Activated naive CD8-positive, alpha-beta T cell treated with anti-CD3 and anti-CD28 coated beads for 36 hours (primary cell): ENCODE measurements at regions not wholly inside any gene's neighbourhood (a gene's known extent, or its start where the extent isn't known, plus 50 kb on each side); places are given as distances from the start of the nearest gene placed in this dataset.

Experiments used
- DNase-seq: peaks from one replicate; pipeline ENCODE4 v3.0.0; 2021
- H3K27ac Mint-ChIP-seq: one replicate; pipeline ENCODE4 v1.8.0; 2022; ENCODE audit warnings: mild to moderate bottlenecking, moderate library complexity, mixed read lengths
- H3K27me3 Mint-ChIP-seq: one replicate; pipeline ENCODE4 v1.8.0; 2022; ENCODE audit warnings: mild to moderate bottlenecking, mixed read lengths
- H3K36me3 Mint-ChIP-seq: one replicate; pipeline ENCODE4 v1.8.0; 2021; ENCODE audit warnings: mild to moderate bottlenecking, mixed read lengths
- H3K4me1 Mint-ChIP-seq: one replicate; pipeline ENCODE4 v1.8.0; 2021; ENCODE audit warnings: mixed read lengths
- H3K4me3 Mint-ChIP-seq: one replicate; pipeline ENCODE4 v1.8.0; 2022; ENCODE audit warnings: mild to moderate bottlenecking, moderate library complexity, mixed read lengths
- H3K9me3 Mint-ChIP-seq: one replicate; pipeline ENCODE4 v1.8.0; 2022; ENCODE audit warnings: mixed read lengths

DNA sequence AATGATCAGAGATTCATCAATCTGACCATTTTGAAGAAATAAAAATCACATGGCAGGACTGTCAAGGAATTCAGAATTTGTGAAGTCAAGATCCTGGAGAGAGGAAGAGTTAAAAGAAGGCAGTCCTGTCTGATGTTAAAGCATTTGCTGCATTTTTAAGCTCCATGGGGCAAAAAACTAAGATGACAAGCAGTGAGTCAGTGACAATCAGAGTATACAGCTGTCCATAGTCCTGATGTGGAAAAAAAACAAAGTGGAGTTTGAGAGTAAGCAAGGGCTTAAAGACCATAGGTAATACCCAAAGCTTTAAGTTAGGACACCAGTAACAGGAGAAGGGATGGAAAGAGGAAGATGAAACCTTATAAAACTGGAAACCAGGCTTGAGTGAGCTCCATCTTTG, 412.7 kb upstream of the ANKRD30A start:
- no peak for DNase-seq
- Mint-ChIP-seq H3K36me3 (no peaks in the 10 kb centered on the region), H3K27ac (no peak overlapping the region), H3K27me3 (no peaks in the 10 kb centered on the region), H3K9me3 (no peaks in the 10 kb centered on the region), H3K4me3 (no peak overlapping the region), H3K4me1 (no peaks in the 10 kb centered on the region)

GRCh38 chr10:36711361-36711760, 414.0 kb upstream of the ANKRD30A start:
- no peaks in the 10 kb centered on the region for H3K9me3 Mint-ChIP-seq
- H3K27ac Mint-ChIP-seq = no peak overlapping the region

DNA sequence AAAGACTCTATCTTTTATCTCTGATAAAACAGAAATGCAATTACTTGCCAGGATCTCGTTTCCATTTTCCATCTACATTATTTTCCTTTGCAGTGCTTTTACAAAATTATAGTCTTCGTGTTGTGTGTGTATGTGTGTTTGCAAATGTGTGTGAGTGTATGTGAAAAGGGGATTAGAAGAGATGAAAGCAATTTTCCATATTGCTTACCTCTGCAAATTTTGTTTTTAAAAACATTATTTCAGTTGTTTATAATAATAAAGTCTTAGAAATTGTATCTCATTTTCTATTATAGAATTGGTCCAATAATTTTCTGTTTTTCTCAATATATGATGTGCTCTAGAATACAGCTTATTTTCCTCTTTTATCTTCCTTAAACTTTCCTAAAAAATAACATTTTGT, 421.3 kb upstream of the ANKRD30A start:
- Mint-ChIP-seq H3K4me3 (no peak overlapping the region), H3K27me3 (no peaks in the 10 kb centered on the region), H3K9me3 (peaks cover 1% of the 10 kb centered on the region), H3K27ac (no peak overlapping the region), H3K4me1 (no peaks in the 10 kb centered on the region), H3K36me3 (no peaks in the 10 kb centered on the region)
- DNase-seq = no peak

More at GRCh38 chr10:36711361-36711760, 414.0 kb upstream of the ANKRD30A start:
- Mint-ChIP-seq H3K4me1 (no peaks in the 10 kb centered on the region), H3K27me3 (no peaks in the 10 kb centered on the region), H3K4me3 (no peak overlapping the region), H3K36me3 (no peaks in the 10 kb centered on the region)
- DNase-seq = no peak

GRCh38 chr10:36703179-36703578, 422.2 kb upstream of the ANKRD30A start:
- Mint-ChIP-seq H3K27ac (no peak overlapping the region), H3K36me3 (no peaks in the 10 kb centered on the region), H3K4me3 (no peak overlapping the region), H3K27me3 (no peaks in the 10 kb centered on the region), H3K4me1 (no peaks in the 10 kb centered on the region), H3K9me3 (peaks cover 1% of the 10 kb centered on the region)
- DNase-seq = no peak

DNA sequence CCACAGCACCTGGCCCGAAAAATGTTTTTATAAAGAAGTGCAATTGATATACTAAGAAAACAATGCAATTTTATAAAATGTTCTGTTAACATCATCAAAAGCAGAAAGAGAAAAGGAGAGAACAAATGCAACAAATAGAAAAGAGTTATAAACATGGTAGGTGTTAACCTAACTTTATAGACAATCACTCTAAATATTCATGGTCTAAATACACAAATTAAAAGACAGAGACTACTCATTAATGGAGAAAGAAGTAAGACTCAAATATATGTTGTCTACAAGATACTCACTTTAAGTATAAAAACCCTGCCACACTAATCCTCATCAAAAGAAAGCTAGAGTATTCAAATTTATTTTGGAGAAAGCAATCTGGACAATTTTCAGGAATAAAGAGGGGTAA, 425.3 kb upstream of the ANKRD30A start:
- Mint-ChIP-seq H3K4me1 (no peaks in the 10 kb centered on the region), H3K9me3 (no peaks in the 10 kb centered on the region), H3K27me3 (no peaks in the 10 kb centered on the region)

DNA sequence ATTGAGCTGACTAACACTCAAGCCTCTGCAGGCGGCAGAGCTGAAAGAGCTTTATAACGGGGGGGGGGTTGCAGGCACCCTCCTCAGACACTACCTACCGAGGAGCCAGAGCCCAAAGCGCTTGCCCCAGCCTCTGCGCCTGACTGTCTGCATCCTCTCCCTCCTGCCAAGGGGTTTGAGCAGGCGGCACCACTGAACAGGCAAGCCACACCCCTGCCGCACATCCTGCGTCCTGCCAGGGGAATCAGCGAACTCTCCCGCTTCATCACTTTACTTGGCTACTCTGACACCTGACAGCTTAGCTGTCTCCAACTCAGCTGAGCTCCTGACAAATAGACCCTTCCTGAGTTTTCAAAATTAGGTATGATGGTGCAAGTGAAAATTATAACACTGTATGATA, 432.6 kb upstream of the ANKRD30A start:
- Mint-ChIP-seq H3K27me3 (no peaks in the 10 kb centered on the region), H3K36me3 (no peaks in the 10 kb centered on the region), H3K27ac (no peak overlapping the region), H3K9me3 (peaks cover 2% of the 10 kb centered on the region), H3K4me1 (no peaks in the 10 kb centered on the region), H3K4me3 (no peak overlapping the region)
- no peak for DNase-seq

More for the DNA sequence above, 425.3 kb upstream of the ANKRD30A start:
- no peak for DNase-seq
- H3K27ac Mint-ChIP-seq = no peak overlapping the region
- no peaks in the 10 kb centered on the region for H3K36me3 Mint-ChIP-seq
- H3K4me3 Mint-ChIP-seq = no peak overlapping the region

DNA sequence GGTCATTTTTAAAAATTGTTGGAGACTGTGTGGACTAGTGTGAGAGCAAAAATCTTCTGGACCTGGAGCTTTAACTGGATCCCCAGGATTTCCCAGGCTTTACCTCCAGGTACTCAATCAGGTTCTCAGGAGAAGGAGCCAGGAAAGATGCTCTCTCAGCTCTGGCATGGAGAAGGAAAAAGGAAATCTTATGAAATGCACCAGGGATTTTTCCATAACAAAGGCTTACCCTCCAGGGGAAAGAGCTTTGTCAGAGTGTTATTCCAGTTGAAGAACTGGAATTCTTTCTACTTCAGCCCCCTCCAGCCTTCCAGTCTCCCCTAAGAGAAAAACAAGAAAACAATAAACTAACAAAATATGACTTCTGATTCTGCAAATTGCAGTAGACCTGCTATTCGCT, 436.7 kb upstream of the ANKRD30A start:
- Mint-ChIP-seq H3K4me3 (no peak overlapping the region), H3K27ac (no peak overlapping the region), H3K27me3 (no peaks in the 10 kb centered on the region), H3K36me3 (no peaks in the 10 kb centered on the region), H3K4me1 (no peaks in the 10 kb centered on the region), H3K9me3 (peaks cover 4% of the 10 kb centered on the region)
- no peak for DNase-seq

DNA sequence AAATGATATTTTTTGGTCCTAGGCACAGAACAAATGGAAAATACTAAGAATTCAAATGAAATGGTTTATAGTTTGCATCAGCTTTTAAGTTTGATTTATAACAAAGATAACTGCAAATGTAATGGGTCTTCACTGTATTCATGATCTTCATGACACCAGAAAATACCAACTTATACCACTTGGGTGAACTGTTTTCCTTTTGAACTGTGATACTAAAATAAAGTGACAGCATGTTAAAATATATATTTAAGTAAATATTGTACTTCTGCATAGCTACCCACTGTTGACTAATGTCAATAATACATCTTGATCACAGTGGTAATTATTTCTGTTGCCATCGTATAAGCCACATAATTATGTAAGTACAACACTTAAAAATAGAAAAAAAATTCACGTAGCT, 442.0 kb upstream of the ANKRD30A start:
- no peaks in the 10 kb centered on the region for H3K4me1 Mint-ChIP-seq
- no peak overlapping the region for H3K27ac Mint-ChIP-seq
- no peak overlapping the region for H3K4me3 Mint-ChIP-seq
- H3K36me3 Mint-ChIP-seq = no peaks in the 10 kb centered on the region
- DNase-seq = no peak
- peaks cover 2% of the 10 kb centered on the region for H3K9me3 Mint-ChIP-seq
- no peaks in the 10 kb centered on the region for H3K27me3 Mint-ChIP-seq

GRCh38 chr10:36681751-36682632, 443.4 kb upstream of the ANKRD30A start:
- H3K27me3 Mint-ChIP-seq = no peaks in the 10 kb centered on the region
- H3K36me3 Mint-ChIP-seq = no peaks in the 10 kb centered on the region
- no peak for DNase-seq
- H3K4me1 Mint-ChIP-seq = no peaks in the 10 kb centered on the region
- no peak overlapping the region for H3K4me3 Mint-ChIP-seq
- H3K9me3 Mint-ChIP-seq = peaks cover 1% of the 10 kb centered on the region
- no peak overlapping the region for H3K27ac Mint-ChIP-seq

- H3K9me3 Mint-ChIP-seq = no peaks in the 10 kb centered on the region
- H3K4me1 Mint-ChIP-seq = no peaks in the 10 kb centered on the region
- H3K36me3 Mint-ChIP-seq = no peaks in the 10 kb centered on the region
- H3K27me3 Mint-ChIP-seq = no peaks in the 10 kb centered on the region
- DNase-seq = no peak
- H3K4me3 Mint-ChIP-seq = no peak overlapping the region
- H3K27ac Mint-ChIP-seq = no peak overlapping the region
Measured at GRCh38 chr10:36679554-36679953, 445.8 kb upstream of the ANKRD30A start.

DNA sequence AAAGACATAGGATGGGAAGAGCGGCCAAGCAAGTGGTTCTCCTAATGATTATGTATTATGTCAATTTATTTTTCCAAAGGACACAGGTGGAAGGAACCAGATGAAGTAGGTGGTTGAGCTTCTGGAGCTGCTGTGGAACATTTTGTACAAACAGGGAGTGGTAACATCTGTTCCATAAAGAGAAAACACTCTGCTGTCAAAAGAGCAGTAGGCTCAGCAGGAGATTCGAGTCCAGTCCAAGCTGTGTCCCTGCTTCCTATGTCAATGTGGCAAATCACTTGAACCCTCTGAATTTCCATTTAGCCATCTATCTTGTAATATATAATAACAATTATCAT, 448.0 kb upstream of the ANKRD30A start:
- Mint-ChIP-seq H3K27ac (no peak overlapping the region), H3K9me3 (no peaks in the 10 kb centered on the region), H3K4me3 (no peak overlapping the region), H3K27me3 (no peaks in the 10 kb centered on the region), H3K4me1 (no peaks in the 10 kb centered on the region), H3K36me3 (no peaks in the 10 kb centered on the region)
- no peak for DNase-seq

DNA sequence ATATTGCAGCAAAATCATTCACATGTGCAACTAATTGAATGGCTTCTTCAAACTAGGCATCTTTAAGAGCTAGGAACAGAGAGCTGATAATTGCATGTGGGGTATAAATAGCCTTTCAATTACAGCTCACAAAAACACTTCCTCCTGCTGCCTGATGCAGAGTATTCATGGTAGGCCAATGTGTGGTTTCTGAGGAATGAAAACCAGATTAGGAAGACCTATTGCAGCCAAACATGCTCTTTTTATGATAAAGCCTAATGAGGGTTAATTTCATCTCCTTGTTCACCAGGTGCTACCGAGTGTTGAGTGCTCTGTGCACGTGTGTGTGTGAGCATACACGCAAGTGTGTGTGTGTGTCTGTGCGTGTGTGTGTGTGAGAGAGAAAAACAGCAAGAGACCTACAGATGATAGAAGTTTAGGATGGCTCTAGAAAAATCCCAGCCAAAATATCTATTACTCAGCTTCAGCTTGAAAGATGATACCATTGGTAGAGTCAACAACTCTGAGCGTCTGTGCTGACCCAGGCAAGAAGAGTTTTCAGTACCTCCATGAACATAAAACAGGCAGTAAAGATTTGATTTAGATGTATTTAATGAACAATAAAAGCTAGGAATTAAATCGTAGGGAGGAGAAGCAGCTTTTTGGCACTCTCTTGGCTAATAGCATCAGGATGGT, 448.5 kb upstream of the ANKRD30A start:
- Mint-ChIP-seq H3K36me3 (no peaks in the 10 kb centered on the region), H3K4me3 (no peak overlapping the region), H3K4me1 (no peaks in the 10 kb centered on the region), H3K9me3 (no peaks in the 10 kb centered on the region), H3K27me3 (no peaks in the 10 kb centered on the region), H3K27ac (no peak overlapping the region)
- DNase-seq = no peak

- no peaks in the 10 kb centered on the region for H3K9me3 Mint-ChIP-seq
- H3K27ac Mint-ChIP-seq = no peak overlapping the region
- H3K27me3 Mint-ChIP-seq = no peaks in the 10 kb centered on the region
- no peak for DNase-seq
- H3K4me3 Mint-ChIP-seq = no peak overlapping the region
- H3K4me1 Mint-ChIP-seq = no peaks in the 10 kb centered on the region
- no peaks in the 10 kb centered on the region for H3K36me3 Mint-ChIP-seq
Measured at GRCh38 chr10:36676321-36676720, 449.1 kb upstream of the ANKRD30A start.

- Mint-ChIP-seq H3K27me3 (no peaks in the 10 kb centered on the region), H3K4me1 (no peaks in the 10 kb centered on the region), H3K27ac (no peak overlapping the region), H3K4me3 (no peak overlapping the region), H3K36me3 (no peaks in the 10 kb centered on the region), H3K9me3 (no peaks in the 10 kb centered on the region)
- DNase-seq = no peak
Measured at GRCh38 chr10:36675458-36675880, 449.9 kb upstream of the ANKRD30A start.

- DNase-seq = no peak
- H3K27me3 Mint-ChIP-seq = no peaks in the 10 kb centered on the region
- H3K4me1 Mint-ChIP-seq = no peaks in the 10 kb centered on the region
- H3K4me3 Mint-ChIP-seq = no peak overlapping the region
- no peak overlapping the region for H3K27ac Mint-ChIP-seq
- H3K9me3 Mint-ChIP-seq = no peaks in the 10 kb centered on the region
- H3K36me3 Mint-ChIP-seq = no peaks in the 10 kb centered on the region
Measured at GRCh38 chr10:36671607-36672006, 453.8 kb upstream of the ANKRD30A start.
